Ascending aorta (tissue), 2 donors: ENCODE measurements at regions not wholly inside any gene's neighbourhood (a gene's known extent, or its start where the extent isn't known, plus 50 kb on each side); places are given as distances from the start of the nearest gene placed in this dataset.

Experiments used
- DNase-seq, 2 donors: peaks; one replicate each; pipeline ENCODE4 v3.0.0-alpha.2; 2019; ENCODE audit warnings: low spot score in 2 of 2
- H3K27ac ChIP-seq, 2 donors: fragments of 200-600 bp; sonication (generic); one replicate each; pipeline ENCODE4 v1.5.1; 2016 to 2017; ENCODE audit warnings: mild to moderate bottlenecking in 1 of 2
- H3K27me3 ChIP-seq: fragments of 200-600 bp; sonication (generic); one replicate; pipeline ENCODE4 v1.5.1; 2017
- H3K36me3 ChIP-seq, 2 donors: fragments of 200-600 bp; sonication (generic); one replicate each; pipeline ENCODE4 v1.5.1; 2016
- H3K4me1 ChIP-seq, 2 donors: fragments of 200-600 bp; sonication (generic); one replicate each; pipeline ENCODE4 v1.5.1; 2016 to 2017; ENCODE audit warnings: mild to moderate bottlenecking in 1 of 2
- H3K4me3 ChIP-seq, 2 donors: fragments of 200-600 bp; sonication (generic); one replicate each; pipeline ENCODE4 v1.5.1; 2016 to 2017; ENCODE audit warnings: mild to moderate bottlenecking in 1 of 2
- H3K9me3 ChIP-seq, 2 donors: fragments of 200-600 bp; sonication (generic); one replicate each; pipeline ENCODE4 v1.5.1; 2016
- CTCF ChIP-seq, 3 experiments: fragments of 200-600 bp in 2 of 3; fragments of 450-650 bp in 1 of 3; sonication (generic) in 2 of 3; IDR thresholded peaks; one replicate each; pipeline ENCODE4 v1.5.1; 2016 to 2019; ENCODE audit warnings: antibody characterized with exemption in 3 of 3, mild to moderate bottlenecking in 1 of 3, moderate library complexity in 1 of 3
- intact Hi-C: fragments of 100-400 bp; cut with DNase I; formaldehyde crosslinking; loops from one replicate; pipeline ENCODE4 v1.15.1; 2023

- Histone ChIP-seq H3K27ac (no peak overlapping the region), H3K4me3 (no peak overlapping the region), H3K36me3 (no peaks in the 10 kb centered on the region), H3K4me1 (no peaks in the 10 kb centered on the region), H3K9me3 (no peaks in the 10 kb centered on the region), H3K27me3 (no peaks in the 10 kb centered on the region)
- intact Hi-C loops = no loop called here
- DNase-seq = no peak
- TF ChIP-seq CTCF (IDR thresholded peaks at IDR 0.05) = no peak
Observed at GRCh38 chr13:107277911-107278310, 710.0 kb upstream of the ARGLU1 start.

- Histone ChIP-seq H3K27me3 (no peaks in the 10 kb centered on the region), H3K9me3 (no peaks in the 10 kb centered on the region), H3K27ac (no peak overlapping the region), H3K4me3 (no peak overlapping the region), H3K36me3 (no peaks in the 10 kb centered on the region), H3K4me1 (no peaks in the 10 kb centered on the region)
- DNase-seq = no peak
- intact Hi-C loops = no loop called here
- no peak for TF ChIP-seq CTCF (IDR thresholded peaks at IDR 0.05)
Observed at GRCh38 chr13:107276936-107277335, 709.0 kb upstream of the ARGLU1 start.

- Histone ChIP-seq H3K4me1 (no peaks in the 10 kb centered on the region), H3K27ac (no peak overlapping the region), H3K27me3 (no peaks in the 10 kb centered on the region), H3K9me3 (no peaks in the 10 kb centered on the region), H3K4me3 (no peak overlapping the region), H3K36me3 (no peaks in the 10 kb centered on the region)
- TF ChIP-seq CTCF (IDR thresholded peaks at IDR 0.05) = no peak
- no peak for DNase-seq
- intact Hi-C loops = no loop called here
Observed at GRCh38 chr13:107275945-107276614, 708.1 kb upstream of the ARGLU1 start.

GRCh38 chr13:107275312-107275711 lies 707.4 kb upstream of the ARGLU1 start:
- Histone ChIP-seq H3K9me3 (no peaks in the 10 kb centered on the region), H3K27ac (no peak overlapping the region), H3K4me1 (no peaks in the 10 kb centered on the region), H3K4me3 (no peak overlapping the region), H3K36me3 (no peaks in the 10 kb centered on the region), H3K27me3 (no peaks in the 10 kb centered on the region)
- no peak for TF ChIP-seq CTCF (IDR thresholded peaks at IDR 0.05)
- DNase-seq = no peak
- intact Hi-C loops = no loop called here

GRCh38 chr13:107271227-107271626 lies 703.3 kb upstream of the ARGLU1 start:
- intact Hi-C loops = no loop called here
- no peaks in the 10 kb centered on the region for H3K36me3 ChIP-seq
- no peak overlapping the region for H3K4me3 ChIP-seq
- no peaks in the 10 kb centered on the region for H3K4me1 ChIP-seq
- no peak for TF ChIP-seq CTCF (IDR thresholded peaks at IDR 0.05)
- H3K27me3 ChIP-seq = no peaks in the 10 kb centered on the region
- H3K27ac ChIP-seq = no peak overlapping the region
- no peak for DNase-seq
- H3K9me3 ChIP-seq = no peaks in the 10 kb centered on the region

GRCh38 chr13:107266657-107267056 lies 698.7 kb upstream of the ARGLU1 start:
- H3K27ac ChIP-seq = no peak overlapping the region
- no peaks in the 10 kb centered on the region for H3K4me1 ChIP-seq
- no peaks in the 10 kb centered on the region for H3K27me3 ChIP-seq
- no peaks in the 10 kb centered on the region for H3K36me3 ChIP-seq
- no peak overlapping the region for H3K4me3 ChIP-seq
- no peak for DNase-seq
- TF ChIP-seq CTCF (IDR thresholded peaks at IDR 0.05) = no peak
- intact Hi-C loops = no loop called here
- no peaks in the 10 kb centered on the region for H3K9me3 ChIP-seq
